ENCODE measurements at regions not wholly inside any gene's neighbourhood (a gene's known extent, or its start where the extent isn't known, plus 50 kb on each side); places are given as distances from the start of the nearest gene placed in this dataset.

DNA sequence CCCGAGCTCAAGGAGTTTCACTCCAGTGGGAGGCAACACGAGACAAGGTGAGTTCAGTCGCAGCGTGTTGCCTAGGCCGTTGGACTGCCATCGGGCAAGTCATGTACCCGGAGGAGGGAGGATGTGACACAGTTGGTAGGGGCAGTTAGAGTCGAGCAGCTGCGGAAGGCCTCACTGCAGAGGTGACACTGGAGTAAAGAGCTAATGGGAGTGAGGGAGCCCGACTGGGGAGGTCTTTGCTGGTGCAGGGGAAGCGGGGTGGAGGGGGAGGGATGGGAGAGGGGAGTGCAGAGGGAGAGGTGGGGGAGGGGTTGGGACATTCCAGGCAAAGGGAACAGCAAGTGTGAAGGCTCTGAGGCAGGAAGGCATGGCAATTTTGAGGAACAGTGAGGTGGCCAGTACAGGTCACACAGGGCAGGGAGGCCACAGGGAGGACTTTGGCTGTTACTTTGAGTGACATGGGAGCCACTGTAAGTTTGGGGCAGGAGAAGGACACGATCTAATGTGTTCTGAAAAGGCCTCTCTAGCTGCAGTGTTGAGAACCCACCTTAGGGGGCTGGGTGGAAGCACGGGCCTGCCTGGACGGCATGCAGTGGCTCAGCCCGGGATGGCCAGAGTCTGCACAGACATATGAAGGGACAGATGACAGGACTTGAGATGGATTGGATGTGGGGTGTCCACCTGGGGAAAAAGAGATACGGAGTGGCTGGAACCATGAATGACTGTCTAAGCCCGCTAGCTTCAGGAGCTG is 61.1 kb downstream of the KCNF1 start:
- FAIRE-seq (no peak), DNase-seq (ENCODE audit: insufficient read length, low spot score) (no peak)
- TF ChIP-seq SPI1 (IDR thresholded peaks at IDR 0.05; ENCODE audit: low read depth, low read length) (no peak), POLR2A (IDR thresholded peaks at IDR 0.05; ENCODE audit: low read depth, low read length) (no peak), POLR2AphosphoS5 (IDR thresholded peaks at IDR 0.05; ENCODE audit: low read depth, low read length) (no peak), PAX5 (IDR thresholded peaks at IDR 0.05; ENCODE audit: insufficient read depth, low read length, severe bottlenecking) (no peak), TAF1 (IDR thresholded peaks at IDR 0.05; ENCODE audit: low read depth, low read length) (no peak), POU2F2 (IDR thresholded peaks at IDR 0.05; ENCODE audit: low read depth, low read length) (no peak)

DNA sequence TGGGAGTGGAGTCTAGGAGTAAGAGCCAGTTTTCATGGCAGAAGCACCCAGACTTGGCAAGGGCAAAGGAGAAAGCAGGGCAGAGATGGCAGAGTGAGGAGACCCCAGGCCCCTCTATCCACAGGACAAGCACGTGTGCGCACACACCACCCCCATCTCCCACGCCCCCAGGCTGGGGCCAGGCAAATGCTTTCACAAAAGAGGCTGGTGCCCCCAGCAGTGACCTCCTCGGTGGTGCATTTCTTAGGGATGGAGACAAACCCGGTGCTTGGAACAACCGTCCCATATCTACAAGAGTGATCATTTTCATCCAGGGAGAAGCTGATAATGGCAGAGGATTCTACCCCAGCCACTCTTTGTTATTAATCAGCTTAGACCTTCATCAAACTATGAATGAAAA is 62.0 kb downstream of the KCNF1 start:
- DNase-seq (ENCODE audit: insufficient read length, low spot score) (no peak), FAIRE-seq (no peak)
- no peak for TF ChIP-seq SPI1 (IDR thresholded peaks at IDR 0.05; ENCODE audit: low read depth, low read length)
- TF ChIP-seq POLR2A (IDR thresholded peaks at IDR 0.05; ENCODE audit: low read depth, low read length), result no peak
- TF ChIP-seq POU2F2 (IDR thresholded peaks at IDR 0.05; ENCODE audit: low read depth, low read length), result no peak
- no peak for TF ChIP-seq POLR2AphosphoS5 (IDR thresholded peaks at IDR 0.05; ENCODE audit: low read depth, low read length)
- no peak for TF ChIP-seq TAF1 (IDR thresholded peaks at IDR 0.05; ENCODE audit: low read depth, low read length)
- no peak for TF ChIP-seq PAX5 (IDR thresholded peaks at IDR 0.05; ENCODE audit: insufficient read depth, low read length, severe bottlenecking)

DNA sequence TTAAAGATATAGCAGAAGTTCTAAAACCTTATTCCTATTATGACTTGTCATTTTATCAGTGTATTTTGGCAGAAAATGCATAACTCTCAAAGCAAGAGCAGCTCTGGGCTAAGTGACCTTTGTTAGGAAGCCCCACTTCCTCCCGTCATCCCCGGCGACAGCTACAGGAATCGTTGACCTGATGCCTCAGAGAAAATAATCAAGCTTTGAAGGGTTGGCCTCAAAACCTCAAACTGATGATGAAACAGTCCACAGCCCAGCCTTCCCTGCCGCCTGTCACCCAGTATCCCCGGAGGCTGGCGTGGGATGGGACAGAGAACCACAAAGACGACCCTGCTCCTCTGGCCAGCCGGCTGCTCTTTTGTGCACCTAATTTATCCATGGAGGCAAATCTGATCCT is 65.3 kb downstream of the KCNF1 start:
- TF ChIP-seq POLR2A (IDR thresholded peaks at IDR 0.05; ENCODE audit: low read depth, low read length), result no peak
- TF ChIP-seq POLR2AphosphoS5 (IDR thresholded peaks at IDR 0.05; ENCODE audit: low read depth, low read length), result no peak
- TF ChIP-seq PAX5 (IDR thresholded peaks at IDR 0.05; ENCODE audit: insufficient read depth, low read length, severe bottlenecking), result no peak
- no peak for TF ChIP-seq POU2F2 (IDR thresholded peaks at IDR 0.05; ENCODE audit: low read depth, low read length)
- TF ChIP-seq SPI1 (IDR thresholded peaks at IDR 0.05; ENCODE audit: low read depth, low read length), result no peak
- TF ChIP-seq TAF1 (IDR thresholded peaks at IDR 0.05; ENCODE audit: low read depth, low read length), result no peak
- DNase-seq (ENCODE audit: insufficient read length, low spot score) (no peak), FAIRE-seq (no peak)

DNA sequence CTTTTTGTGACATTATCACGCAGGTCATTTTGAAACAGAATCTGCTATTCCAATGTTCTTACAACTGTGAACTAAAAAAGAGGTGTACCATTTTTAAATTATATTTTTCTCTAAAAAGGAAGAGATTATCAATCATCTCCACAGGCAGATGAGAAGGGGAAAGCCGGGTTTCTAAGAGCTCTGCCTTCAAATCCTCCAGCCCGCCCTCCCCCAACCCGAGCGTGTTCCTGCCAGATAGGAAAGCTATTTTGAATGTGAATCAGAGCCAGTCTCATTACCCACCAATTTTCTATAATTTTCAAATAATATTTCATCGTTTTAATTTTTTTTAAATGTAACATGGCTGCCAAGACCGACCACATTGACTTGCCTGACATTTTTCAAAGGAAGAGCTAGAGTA is 65.9 kb downstream of the KCNF1 start:
- DNase-seq (ENCODE audit: insufficient read length, low spot score), result no peak
- no peak for TF ChIP-seq POLR2A (IDR thresholded peaks at IDR 0.05; ENCODE audit: low read depth, low read length)
- TF ChIP-seq TAF1 (IDR thresholded peaks at IDR 0.05; ENCODE audit: low read depth, low read length), result no peak
- TF ChIP-seq POU2F2 (IDR thresholded peaks at IDR 0.05; ENCODE audit: low read depth, low read length), result no peak
- TF ChIP-seq SPI1 (IDR thresholded peaks at IDR 0.05; ENCODE audit: low read depth, low read length), result no peak
- TF ChIP-seq PAX5 (IDR thresholded peaks at IDR 0.05; ENCODE audit: insufficient read depth, low read length, severe bottlenecking), result no peak
- TF ChIP-seq POLR2AphosphoS5 (IDR thresholded peaks at IDR 0.05; ENCODE audit: low read depth, low read length), result no peak
- no peak for FAIRE-seq

DNA sequence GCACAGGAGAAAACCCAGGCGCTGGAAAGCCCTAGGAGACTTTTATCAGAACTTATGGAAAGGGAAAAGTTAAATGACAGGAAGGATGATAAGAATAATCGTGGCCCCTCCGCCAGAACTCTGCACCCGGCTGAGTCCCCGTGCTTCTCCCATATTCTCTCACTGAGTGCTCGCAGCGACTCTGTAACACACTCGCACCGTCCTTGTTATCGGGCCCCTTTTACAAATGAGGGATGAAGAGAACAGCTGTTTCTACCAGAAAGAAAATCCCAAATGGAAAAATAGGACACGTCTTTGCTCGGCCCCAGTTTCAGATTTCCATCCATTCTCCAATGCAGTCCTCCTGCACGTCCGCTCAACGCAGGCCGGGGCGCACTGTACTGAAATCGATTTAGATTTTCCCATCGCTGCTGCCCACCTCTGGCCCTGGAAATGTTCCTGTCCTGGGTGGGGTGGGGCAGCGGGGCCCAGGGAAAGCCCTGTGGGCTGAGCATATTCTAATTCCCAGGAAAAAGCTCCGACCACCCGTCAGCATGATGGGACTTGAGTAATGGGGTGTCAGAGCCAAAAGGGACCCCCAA is 66.4 kb downstream of the KCNF1 start:
- no peak for FAIRE-seq
- no peak for DNase-seq (ENCODE audit: insufficient read length, low spot score)

DNA sequence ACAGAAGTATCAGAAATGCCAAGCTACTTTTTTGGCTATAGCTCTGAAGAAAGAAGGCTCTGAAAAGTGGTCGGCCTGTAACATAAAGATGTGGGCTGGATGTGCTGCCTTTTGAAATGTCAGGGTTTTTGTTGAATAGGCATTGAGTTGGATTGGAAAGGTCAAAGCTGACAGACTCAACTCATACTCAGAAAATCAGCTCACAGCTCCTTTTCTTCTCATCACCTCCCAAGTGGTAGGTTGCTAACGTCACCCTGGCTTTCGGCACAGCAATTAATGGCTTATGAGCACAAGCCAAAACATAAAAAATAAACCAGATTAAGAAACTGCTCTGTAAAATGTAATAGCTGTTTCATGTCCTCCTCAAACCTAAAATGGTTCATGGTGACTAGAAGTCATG is 68.3 kb downstream of the KCNF1 start:
- FAIRE-seq (no peak), DNase-seq (ENCODE audit: insufficient read length, low spot score) (no peak)
- TF ChIP-seq POU2F2 (IDR thresholded peaks at IDR 0.05; ENCODE audit: low read depth, low read length), result no peak
- no peak for TF ChIP-seq POLR2A (IDR thresholded peaks at IDR 0.05; ENCODE audit: low read depth, low read length)
- no peak for TF ChIP-seq PAX5 (IDR thresholded peaks at IDR 0.05; ENCODE audit: insufficient read depth, low read length, severe bottlenecking)
- TF ChIP-seq POLR2AphosphoS5 (IDR thresholded peaks at IDR 0.05; ENCODE audit: low read depth, low read length), result no peak
- TF ChIP-seq SPI1 (IDR thresholded peaks at IDR 0.05; ENCODE audit: low read depth, low read length), result no peak
- TF ChIP-seq TAF1 (IDR thresholded peaks at IDR 0.05; ENCODE audit: low read depth, low read length), result no peak

More for the DNA sequence above, 66.4 kb downstream of the KCNF1 start:
- TF ChIP-seq SPI1 (IDR thresholded peaks at IDR 0.05; ENCODE audit: low read depth, low read length) (no peak), POU2F2 (IDR thresholded peaks at IDR 0.05; ENCODE audit: low read depth, low read length) (no peak), TAF1 (IDR thresholded peaks at IDR 0.05; ENCODE audit: low read depth, low read length) (no peak), PAX5 (IDR thresholded peaks at IDR 0.05; ENCODE audit: insufficient read depth, low read length, severe bottlenecking) (no peak), POLR2A (IDR thresholded peaks at IDR 0.05; ENCODE audit: low read depth, low read length) (no peak), POLR2AphosphoS5 (IDR thresholded peaks at IDR 0.05; ENCODE audit: low read depth, low read length) (no peak)

DNA sequence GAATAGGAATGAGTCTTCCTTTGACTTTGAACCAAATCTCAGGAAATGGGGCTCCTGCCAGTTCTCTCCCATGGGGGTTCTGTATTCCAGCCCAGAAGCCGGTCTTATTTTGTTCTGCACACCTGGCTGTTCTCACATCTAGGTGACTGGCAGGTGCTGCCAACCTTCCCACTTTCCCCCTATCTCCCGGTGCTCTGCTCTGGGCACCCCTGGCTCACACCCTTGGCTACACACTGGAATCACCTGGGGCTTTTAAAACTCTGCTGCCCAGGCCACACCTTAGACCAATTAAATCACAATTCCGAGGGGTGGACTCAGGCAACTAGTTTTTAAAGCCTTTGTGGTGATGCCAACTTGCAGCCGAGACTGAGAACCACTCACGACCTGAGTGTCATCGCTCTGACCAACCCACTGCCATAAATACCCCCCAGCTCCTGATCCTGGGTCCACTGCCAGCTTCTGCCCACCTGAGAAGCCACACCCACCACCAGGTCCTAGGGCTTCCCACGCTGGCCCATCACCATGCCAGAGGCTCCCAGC is 69.2 kb downstream of the KCNF1 start:
- DNase-seq (ENCODE audit: insufficient read length, low spot score) (no peak), FAIRE-seq (no peak)
- TF ChIP-seq TAF1 (IDR thresholded peaks at IDR 0.05; ENCODE audit: low read depth, low read length) (no peak), POLR2A (IDR thresholded peaks at IDR 0.05; ENCODE audit: low read depth, low read length) (no peak), PAX5 (IDR thresholded peaks at IDR 0.05; ENCODE audit: insufficient read depth, low read length, severe bottlenecking) (no peak), POU2F2 (IDR thresholded peaks at IDR 0.05; ENCODE audit: low read depth, low read length) (no peak), SPI1 (IDR thresholded peaks at IDR 0.05; ENCODE audit: low read depth, low read length) (no peak), POLR2AphosphoS5 (IDR thresholded peaks at IDR 0.05; ENCODE audit: low read depth, low read length) (no peak)

DNA sequence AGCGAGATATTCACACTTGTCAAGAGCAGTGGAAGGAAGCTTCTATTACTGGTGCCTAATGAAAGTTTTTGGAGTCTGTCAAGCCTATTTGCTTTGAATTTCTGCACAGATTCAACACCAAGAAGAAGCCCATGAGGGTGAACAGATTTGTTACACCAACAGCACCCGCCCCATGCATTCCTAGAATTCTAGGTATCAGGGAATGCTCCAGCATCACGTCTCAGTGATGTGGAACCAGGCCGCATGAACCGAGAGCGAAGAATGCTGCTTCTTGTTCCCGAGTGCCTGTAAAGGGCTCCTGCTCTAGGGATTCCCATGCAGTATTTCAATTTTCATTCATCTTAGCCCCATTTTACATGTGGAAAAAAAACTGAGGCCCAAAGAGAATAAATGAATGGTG is 69.7 kb downstream of the KCNF1 start:
- FAIRE-seq, result no peak
- no peak for DNase-seq (ENCODE audit: insufficient read length, low spot score)
- TF ChIP-seq POU2F2 (IDR thresholded peaks at IDR 0.05; ENCODE audit: low read depth, low read length) (no peak), SPI1 (IDR thresholded peaks at IDR 0.05; ENCODE audit: low read depth, low read length) (no peak), POLR2AphosphoS5 (IDR thresholded peaks at IDR 0.05; ENCODE audit: low read depth, low read length) (no peak), POLR2A (IDR thresholded peaks at IDR 0.05; ENCODE audit: low read depth, low read length) (no peak), TAF1 (IDR thresholded peaks at IDR 0.05; ENCODE audit: low read depth, low read length) (no peak)

DNA sequence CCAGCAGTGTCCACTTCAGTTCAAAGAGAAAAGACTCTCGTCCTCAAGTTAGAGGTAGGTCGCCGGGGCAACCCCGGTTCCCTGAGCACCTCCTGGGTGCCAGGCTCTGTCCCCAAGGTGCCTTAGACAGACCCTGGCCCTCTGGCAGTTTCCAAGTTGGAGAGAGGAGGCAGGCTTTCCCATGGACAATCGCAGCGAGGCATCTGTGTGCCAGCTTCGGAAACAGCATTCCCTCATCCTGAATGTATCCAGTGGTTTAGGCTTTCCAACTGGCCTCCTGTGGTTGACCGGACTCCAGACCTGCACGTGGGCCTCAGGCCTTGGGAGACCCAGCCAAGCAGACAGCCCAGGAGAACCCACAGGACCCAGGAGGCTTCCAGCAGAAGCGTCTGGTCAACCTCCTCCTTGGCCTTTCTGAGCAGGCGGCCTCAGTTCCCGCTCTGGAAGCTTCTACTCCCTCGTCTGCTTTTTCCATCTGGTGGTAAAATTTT is 70.3 kb downstream of the KCNF1 start:
- TF ChIP-seq POLR2A (IDR thresholded peaks at IDR 0.05; ENCODE audit: low read depth, low read length) (no peak), POU2F2 (IDR thresholded peaks at IDR 0.05; ENCODE audit: low read depth, low read length) (no peak), POLR2AphosphoS5 (IDR thresholded peaks at IDR 0.05; ENCODE audit: low read depth, low read length) (no peak), SPI1 (IDR thresholded peaks at IDR 0.05; ENCODE audit: low read depth, low read length) (no peak)
- no peak for DNase-seq (ENCODE audit: insufficient read length, low spot score)

More for the DNA sequence above, 70.3 kb downstream of the KCNF1 start:
- FAIRE-seq, result no peak
